ENCODE measurements at regions not wholly inside any gene's neighbourhood (a gene's known extent, or its start where the extent isn't known, plus 50 kb on each side); places are given as distances from the start of the nearest gene placed in this dataset.
"Not testable (repeated sequence)": the region's sequence is repeated elsewhere in the genome, so short reads cannot be mapped to it uniquely, and the experiment has no call there.

DNA sequence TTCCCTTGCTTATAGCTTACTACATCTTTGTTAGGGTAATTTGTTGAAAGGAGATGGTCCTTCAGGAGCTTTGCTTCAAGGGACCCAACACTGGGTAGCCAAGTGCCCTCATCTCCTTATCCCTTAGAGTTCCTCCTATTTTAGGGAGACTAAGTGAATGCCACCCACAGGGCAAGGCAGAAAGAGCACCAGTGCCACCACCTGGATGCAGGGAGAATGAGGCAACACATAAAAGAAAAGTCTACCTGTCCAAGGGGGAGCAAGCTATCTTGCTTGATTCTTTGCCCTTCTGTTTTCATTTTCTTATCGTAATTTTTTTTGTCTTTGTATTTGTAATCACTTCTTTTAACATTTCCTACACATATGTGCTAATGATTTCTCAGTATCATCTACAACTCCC is 205.5 kb downstream of the NPR3 start:
- peak; percentile 90 for FAIRE-seq

DNA sequence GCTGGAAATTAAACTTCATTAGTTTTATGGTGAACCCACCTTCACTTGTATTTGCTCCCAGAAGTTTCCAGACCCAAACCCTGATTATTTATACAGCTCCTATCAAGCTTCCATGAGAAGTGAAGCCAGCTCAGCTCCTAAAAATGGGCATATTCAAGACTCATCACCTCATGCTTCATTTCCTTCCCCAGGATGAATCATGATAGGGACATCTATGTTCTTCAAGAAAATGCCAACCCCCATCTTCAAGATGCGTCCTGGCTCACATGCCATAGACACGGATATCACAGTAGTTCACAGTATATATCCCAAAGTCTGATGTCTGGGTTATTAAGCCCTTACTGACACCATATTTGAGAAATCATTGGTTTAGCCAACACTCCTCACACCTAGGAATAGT is 217.6 kb downstream of the NPR3 start:
- peak; percentile 16 for FAIRE-seq

More for the DNA sequence above, 205.5 kb downstream of the NPR3 start:
- DNase-seq (ENCODE audit: insufficient read length, low spot score), result peak; percentile 31

DNA sequence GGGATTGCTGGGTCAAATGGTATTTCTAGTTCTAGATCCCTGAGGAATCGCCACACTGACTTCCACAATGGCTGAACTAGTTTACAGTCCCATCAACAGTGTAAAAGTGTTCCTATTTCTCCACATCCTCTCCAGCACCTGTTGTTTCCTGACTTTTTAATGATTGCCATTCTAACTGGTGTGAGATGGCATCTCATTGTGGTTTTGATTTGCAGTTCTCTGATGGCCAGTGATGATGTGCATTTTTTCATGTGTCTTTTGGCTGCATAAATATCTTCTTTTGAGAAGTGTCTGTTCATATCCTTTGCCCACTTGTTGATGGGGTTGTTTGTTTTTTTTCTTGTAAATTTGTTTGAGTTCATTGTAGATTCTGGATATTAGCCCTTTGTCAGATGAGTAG is 220.3 kb downstream of the NPR3 start:
- FAIRE-seq; DNase-seq (ENCODE audit: insufficient read length, low spot score): not testable (repeated sequence)

More for the DNA sequence above, 217.6 kb downstream of the NPR3 start:
- DNase-seq (ENCODE audit: insufficient read length, low spot score), result no peak

DNA sequence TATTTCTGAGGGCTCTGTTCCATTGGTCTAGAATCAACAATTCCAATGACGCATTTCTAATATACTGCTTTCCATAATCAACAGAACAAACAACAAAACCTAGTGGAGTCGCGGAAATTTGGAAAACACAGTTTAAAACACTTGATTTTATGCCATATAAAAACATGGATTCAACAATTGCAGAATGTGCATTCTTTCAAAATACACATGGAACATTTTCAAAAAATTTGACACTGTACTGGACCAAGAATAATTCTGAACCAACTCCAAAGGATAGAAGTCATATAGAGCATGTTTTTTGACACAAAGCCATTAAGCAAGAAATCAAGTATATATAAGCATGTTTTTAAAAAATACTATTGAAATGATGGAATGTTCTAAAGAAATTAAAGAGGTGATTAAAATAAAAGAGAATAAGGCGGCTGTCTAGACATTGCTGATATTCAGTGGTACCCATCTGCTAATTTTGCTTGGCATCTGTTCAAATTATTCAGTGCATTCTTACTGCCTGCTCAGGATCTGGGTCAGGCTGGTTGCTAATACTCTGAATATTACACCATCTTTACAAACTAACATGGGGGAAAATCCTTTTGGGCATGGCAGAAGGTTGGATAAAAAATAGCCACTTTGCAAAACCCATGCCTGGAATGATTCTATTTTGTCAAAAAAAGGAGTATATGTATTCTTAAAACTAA is 221.3 kb downstream of the NPR3 start:
- DNase-seq (ENCODE audit: insufficient read length, low spot score) (no peak), FAIRE-seq (no peak)

DNA sequence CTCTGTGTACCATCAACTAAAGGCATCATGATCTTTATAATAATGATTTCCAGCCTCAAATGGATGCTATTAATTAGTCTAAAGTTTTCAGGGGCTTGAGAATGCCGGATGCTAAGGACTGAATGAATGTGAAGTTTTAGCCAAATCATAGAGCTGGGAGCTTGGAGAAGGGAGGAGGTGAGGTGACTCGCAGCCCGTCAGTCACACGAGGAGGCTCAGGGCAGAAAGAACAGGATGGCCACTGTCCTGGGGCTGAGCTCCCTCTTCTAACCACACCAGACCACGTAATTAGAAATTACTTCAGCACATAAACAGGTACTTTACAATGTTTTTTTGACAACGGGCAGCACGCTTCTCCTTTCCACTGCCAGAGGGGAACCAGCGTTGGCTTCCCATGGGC is 222.6 kb downstream of the NPR3 start:
- DNase-seq (ENCODE audit: insufficient read length, low spot score) (no peak), FAIRE-seq (no peak)

DNA sequence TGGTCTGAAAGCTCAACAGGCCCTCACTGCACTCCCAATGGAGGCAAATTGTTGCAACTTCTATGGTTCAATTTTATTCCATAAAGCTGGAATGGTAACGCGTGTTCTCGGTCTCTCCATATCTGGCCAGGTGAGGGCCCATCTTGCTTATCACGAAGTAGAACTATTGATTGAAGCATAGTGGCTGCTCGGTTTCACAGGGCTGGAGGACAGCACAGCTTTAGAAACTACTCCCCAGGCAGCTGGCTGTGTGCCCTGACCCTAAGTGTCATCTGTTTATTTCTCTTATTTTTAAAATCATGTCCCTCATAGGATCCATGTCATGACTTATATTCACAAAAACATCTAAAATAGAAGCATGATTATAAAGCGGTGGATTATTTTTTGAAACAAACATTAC is 223.4 kb downstream of the NPR3 start:
- DNase-seq (ENCODE audit: insufficient read length, low spot score) (no peak), FAIRE-seq (peak; percentile 31)

DNA sequence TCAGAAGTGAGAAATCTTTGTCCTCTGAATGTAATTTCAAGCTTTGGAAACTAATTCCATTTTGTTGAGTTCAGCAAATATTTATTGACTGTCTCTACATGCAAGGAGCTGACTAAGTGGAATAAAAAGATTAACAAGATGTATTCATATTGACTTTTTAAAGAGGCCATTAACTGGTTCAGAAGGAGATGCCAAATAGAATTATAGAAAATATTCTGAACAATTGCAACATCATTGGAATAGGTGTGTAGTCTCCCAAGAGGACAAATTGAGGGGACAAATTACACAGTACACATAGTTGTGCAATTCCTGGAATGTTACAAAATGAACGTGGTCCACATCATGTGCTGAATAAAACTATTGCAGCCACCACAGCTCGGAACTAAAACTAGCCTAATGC is 224.2 kb downstream of the NPR3 start:
- DNase-seq (ENCODE audit: insufficient read length, low spot score) (no peak), FAIRE-seq (no peak)

DNA sequence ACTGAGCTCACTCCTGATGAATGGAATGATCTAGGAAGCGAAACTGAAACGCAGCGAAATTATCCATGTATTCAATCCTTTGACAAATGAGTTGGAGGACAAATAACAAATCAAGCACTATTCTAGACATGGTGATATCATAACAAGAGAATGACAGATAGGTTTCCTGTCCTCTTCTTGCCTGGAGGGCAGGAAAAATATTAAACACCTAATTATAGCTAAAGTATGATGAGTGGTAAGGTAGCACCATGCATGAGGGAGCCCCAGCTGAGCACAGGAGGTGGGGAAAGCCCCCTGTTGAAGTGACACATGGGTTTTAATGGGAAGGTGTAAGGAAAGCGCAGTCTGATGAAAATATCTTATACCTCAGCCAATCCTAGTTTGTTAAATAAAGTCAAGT is 225.2 kb downstream of the NPR3 start:
- DNase-seq (ENCODE audit: insufficient read length, low spot score) (no peak), FAIRE-seq (peak; percentile 87)

DNA sequence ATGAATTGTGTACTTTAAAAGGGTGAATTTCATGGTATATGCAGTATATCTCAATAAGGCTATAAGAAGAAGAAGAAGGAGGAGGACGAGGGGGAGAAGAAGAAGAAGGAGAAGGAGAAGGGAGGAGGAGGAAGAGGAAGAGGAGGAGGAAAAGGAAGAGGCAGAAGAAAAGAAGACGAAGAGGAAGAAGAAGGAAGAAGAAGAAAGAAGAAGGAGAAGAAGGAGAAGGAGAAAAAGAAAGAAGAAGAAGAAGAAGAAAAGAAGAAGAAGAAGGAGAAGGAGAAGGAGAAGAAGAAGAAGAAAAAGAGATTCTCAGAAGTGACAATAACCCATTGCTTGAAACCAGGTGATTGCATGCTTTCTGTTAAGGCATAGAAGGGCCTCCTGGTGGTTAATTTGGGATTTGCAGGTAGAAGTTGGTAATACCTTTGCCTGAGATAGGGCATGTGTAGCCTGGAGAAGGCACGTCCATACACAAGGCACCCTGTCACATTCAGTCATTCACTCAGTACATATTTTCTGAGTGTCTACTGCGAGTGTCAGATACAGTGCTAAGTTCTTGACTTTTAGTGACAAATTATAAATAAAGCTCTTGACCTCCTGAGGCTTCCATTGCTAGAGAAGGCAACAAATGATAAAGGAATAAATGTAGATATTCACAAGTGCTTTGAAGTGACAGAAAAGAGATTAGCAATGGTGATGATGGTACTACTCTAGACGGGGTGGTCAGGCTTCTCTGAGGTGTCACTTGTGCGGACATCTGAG is 231.3 kb downstream of the NPR3 start:
- DNase-seq (ENCODE audit: insufficient read length, low spot score), result peak; percentile 33

DNA sequence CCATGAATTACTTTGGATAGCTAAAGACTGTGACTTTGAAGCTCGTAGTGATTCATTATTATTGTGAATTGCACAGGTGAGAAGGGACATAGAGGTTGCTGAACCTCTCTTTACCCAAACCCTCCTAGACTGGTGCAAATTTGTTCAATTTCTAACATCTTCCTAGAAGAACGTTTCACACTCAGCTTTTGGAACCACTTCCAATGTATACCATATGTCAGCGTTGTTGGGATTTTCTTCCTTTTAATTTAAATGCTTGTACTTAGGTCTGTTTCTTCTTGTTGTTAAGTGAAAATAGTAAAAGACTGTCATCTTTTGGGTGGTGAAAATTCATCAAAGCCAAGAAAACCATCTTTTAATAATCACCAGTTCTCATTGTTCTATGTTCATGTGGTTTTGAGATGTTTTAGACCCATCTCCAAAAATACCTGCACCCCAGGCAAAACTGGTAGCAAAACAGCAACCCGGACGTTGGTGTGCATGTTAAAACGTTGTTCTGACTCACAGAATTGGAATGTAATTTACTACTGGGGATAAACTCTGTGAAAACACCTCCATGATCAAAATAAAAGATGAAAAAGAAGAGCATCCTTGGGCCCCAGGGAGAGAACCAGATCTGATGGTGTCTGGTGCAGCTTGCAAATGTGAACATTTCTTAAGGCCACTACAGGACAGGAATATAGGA is 238.3 kb downstream of the NPR3 start:
- DNase-seq (ENCODE audit: insufficient read length, low spot score), result no peak
- FAIRE-seq, result no peak

More for the DNA sequence above, 231.3 kb downstream of the NPR3 start:
- no peak for FAIRE-seq

DNA sequence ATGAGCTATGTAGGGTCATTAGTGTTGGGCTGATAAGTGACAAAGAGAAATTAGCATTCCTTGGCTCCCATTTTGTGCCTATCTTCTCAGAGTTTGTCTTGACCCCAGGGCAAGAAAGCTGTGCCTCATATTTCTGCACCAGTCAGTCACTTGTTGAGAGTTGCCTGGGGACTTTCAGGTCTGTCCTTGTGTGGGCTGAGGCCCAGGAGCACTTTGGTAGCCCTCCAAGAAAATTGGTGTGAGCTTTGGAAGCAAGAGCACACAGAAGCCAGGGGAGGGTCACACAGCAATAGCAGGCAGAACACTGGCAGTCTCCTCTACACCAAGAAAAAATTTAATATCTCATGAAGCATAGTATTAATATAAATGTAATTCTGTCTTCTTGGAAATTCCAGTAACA is 239.9 kb downstream of the NPR3 start:
- DNase-seq (ENCODE audit: insufficient read length, low spot score), result no peak
- FAIRE-seq, result no peak

DNA sequence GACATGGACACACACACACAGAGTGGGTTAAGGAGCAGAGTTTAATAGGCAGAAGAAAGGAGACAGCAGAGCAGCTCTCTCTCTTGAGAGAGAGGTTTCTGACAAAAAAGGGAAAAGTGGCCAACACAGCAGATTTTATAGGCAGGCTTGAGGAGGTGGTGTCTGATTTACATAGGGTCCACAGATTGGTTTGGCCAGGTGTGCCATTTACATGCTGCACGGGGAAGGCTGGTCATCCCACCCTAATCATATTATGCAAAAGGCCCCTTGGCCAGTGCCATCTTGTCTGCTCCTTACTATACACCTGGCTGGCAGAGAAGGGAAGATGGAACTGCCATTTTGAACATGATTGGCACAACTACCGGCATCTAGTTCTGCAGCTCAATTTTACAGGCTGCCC is 240.8 kb downstream of the NPR3 start:
- FAIRE-seq (no peak), DNase-seq (ENCODE audit: insufficient read length, low spot score) (no peak)

DNA sequence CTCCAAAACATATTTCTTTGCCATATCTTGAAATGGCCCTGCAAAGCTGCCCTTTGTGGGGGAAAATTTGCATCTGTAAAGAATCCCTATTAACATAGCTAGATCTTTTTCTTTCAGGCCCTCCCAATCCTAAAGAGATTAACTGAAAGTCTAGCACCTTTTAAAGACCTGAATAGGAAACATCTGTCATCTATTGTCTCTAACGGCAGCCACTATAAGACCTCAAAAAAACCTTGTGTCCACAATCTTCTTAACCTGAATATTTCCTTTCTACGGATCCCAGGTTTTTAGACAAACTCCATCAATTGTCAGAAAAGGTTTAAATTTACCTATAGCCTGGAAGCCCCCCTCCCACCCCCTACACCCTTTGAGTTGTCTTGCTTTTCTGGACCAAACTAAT is 241.3 kb downstream of the NPR3 start:
- DNase-seq (ENCODE audit: insufficient read length, low spot score); FAIRE-seq: not testable (repeated sequence)

DNA sequence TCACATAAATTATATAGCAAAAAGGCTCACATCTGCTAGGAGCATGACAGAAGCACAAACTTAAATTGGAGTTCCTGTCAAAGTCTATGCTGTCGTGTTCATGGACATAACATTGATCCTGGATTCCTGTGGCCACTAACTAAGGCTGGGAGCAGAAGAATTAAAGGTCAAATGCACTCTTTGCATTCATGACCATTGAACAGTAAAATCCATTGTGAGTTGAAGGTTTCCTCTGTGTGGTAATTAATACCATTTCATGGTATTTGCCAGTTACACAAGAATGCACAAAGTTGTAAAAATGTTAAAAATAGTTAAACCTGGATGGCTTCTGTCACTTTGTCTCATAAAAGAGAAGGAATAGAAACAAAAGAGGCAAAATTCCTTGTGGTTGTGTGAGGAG is 242.6 kb downstream of the NPR3 start:
- no peak for FAIRE-seq
- no peak for DNase-seq (ENCODE audit: insufficient read length, low spot score)

DNA sequence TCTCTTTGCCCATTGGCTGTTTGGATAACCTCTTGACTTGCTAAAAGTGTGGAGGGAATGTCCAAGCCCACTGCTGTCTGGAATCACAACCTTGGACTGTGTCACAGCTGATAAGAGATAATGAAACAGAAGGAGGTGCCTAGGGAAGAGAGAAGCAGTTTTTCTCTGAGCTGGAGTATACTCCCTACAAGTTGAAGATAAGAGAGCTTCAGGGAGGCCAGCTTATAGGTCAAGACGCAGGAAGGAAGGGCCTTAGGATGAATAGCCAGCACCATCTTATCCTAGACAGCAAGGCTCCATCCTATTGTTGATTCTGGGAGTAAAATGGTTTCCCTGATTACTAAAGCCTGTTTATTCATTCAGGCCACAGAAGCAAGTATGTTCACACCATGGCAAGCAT is 244.7 kb downstream of the NPR3 start:
- no peak for DNase-seq (ENCODE audit: insufficient read length, low spot score)
- no peak for FAIRE-seq

DNA sequence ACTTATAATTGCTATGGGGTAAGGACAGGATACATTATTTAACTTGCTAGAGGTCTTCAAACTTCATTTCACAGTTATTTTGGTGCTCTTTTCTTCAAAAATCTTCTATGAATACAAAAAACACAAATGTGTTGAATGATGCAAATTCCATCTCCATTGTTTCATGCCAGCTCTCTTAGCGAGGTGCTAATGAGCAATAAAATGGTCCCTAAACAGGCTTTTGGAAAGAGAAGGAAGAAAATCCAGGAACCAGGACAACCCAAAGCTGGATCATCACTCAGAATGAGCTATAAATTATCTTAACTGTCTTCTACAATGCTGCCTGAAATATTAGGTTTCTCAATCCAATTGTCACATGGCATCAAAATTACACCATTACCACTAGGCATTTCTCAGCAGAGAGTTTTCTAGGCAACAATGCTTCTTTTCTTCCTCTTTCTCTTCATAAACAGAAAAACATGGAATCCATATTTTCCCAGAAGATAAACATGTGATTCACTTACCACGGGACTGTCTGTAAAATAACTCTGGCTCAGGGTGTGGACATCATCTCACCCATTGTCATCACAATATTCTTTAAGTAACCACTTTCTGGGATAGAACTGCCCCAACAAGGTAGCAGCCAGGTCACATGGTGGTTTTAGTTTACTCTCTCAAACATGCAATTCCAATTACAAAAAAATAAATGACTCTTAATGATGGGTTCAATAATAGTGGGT is 249.4 kb downstream of the NPR3 start:
- FAIRE-seq (peak; percentile 72), DNase-seq (ENCODE audit: insufficient read length, low spot score) (no peak)

DNA sequence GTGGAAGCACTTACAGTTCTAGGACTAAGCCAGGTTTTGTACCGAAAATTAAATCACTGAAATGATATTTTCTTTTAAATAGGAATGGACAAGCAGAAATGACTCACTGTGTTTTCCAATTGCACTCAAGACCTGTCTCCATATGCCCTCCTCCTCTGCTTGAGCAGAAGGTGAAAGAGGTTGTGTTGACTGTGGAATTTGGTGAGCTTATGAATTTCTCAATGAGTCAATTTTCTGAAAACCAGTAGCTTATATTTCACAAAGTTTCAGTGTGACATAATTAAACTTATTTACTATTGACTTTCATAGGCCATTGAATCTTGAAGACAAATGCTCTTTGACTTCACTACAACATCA is 249.9 kb downstream of the NPR3 start:
- DNase-seq (ENCODE audit: insufficient read length, low spot score), result no peak
- FAIRE-seq, result no peak

DNA sequence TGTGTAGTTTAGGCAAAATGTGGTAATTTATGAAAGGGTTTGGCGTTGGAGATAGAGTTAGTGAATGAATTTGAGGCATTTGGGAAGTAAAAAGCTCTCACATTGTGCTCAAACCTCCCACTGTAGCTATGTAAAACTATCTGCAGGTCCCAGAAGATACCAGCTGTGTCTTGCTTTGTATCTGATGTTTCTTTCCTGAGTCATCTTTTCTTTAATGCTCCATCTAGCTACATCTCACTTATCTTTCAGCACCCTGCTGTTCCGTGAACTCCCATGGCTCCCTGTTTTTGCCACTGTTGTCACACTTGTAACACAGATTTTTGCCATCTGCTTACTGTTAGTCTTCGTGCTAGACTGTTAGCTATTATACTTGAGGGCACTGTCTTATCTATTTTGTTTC is 253.1 kb downstream of the NPR3 start:
- FAIRE-seq (peak; percentile 91), DNase-seq (ENCODE audit: insufficient read length, low spot score) (no peak)

DNA sequence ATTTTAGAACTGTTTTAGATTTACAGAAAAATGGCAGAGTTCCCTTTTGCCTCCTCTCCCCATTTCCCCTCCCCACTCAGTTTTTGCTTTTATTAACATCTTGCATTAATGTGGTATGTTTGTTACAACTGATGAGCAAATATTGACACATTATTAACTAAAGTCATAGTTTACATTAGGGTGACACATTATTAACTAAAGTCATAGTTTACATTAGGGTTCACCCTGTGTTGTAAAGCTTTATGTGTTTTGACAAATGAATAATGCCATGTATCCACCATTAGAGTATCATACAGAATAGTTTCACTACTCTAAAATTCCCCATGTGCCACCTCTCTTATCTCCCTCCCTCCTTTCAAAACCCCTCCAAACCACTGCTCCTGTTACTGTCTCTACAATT is 262.5 kb downstream of the NPR3 start:
- no peak for DNase-seq (ENCODE audit: insufficient read length, low spot score)
- no peak for FAIRE-seq

DNA sequence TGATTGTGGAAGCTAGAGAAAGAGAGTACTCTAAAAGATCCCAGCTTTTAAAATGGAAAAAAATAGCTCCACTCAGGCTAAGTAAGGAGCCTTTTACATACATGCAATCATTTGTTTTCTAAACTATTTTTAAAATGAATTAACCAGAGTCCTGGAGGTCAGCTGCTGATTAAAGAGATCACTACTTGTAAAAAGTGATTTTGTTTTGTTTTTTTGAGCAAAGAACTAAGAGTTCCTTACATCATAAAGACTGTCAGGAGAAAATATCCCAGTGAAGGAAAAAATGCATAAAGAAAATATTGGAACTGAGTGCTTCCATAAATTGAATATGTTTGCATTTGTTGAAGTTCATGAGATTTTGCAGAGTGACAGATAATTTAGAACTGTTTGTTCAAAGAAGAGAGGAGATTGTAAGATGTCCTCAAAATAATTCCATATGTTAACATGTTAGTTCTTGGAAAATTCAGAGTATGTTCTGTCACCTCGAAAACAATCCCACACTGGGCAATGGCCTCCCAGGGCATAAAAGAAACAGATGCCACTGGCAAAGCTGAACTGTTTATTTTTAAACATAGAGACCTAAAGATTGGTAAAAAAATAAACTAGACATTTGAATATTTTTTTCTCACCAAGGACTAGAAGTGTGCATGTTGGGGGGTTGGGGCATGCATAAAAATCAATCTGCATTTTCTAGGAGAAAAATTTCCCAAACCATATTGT is 264.7 kb downstream of the NPR3 start:
- DNase-seq (ENCODE audit: insufficient read length, low spot score) (no peak), FAIRE-seq (no peak)

Data from HTR-8/SVneo (cell line).